ENCODE measurements at regions not wholly inside any gene's neighbourhood (a gene's known extent, or its start where the extent isn't known, plus 50 kb on each side); places are given as distances from the start of the nearest gene placed in this dataset.

GRCh38 chr3:127459891-127460290, 130.6 kb downstream of the TPRA1 start:
- Histone ChIP-seq H3K9me3 (no peaks in the 10 kb centered on the region), H3K4me1 (ENCODE audit: insufficient read depth) (peaks cover 11% of the 10 kb centered on the region), H3K4me3 (no peak overlapping the region), H3K27ac (no peak overlapping the region), H3K36me3 (no peaks in the 10 kb centered on the region), H3K27me3 (no peaks in the 10 kb centered on the region)
- 35 to 58% (median 47%) methylated on average over 3 of the region's 3 CpGs for WGBS, 3 donors
- intact Hi-C loops (cut with DNase I) = loop anchor here (5.0 to 10.0 kb wide), 11 partner anchors 87 to 945 kb away; partner anchors contain the start of genes CHST13 (in 2 of the 4), PLXNA1 (in 2 of the 4) and UROC1 (in 1 of the 4)
- DNase-seq = no peak
- TF ChIP-seq EP300 (IDR thresholded peaks at IDR 0.05) (no peak), CTCF (IDR thresholded peaks at IDR 0.05) (no peak), POLR2A (IDR thresholded peaks at IDR 0.05) (no peak)

- Histone ChIP-seq H3K4me1 (ENCODE audit: insufficient read depth) (peaks cover 11% of the 10 kb centered on the region), H3K9me3 (no peaks in the 10 kb centered on the region), H3K27ac (no peak overlapping the region), H3K27me3 (no peaks in the 10 kb centered on the region), H3K4me3 (no peak overlapping the region), H3K36me3 (no peaks in the 10 kb centered on the region)
- intact Hi-C loops (cut with DNase I) = loop anchor here (5.0 to 10.0 kb wide), 11 partner anchors 88 to 944 kb away; partner anchors contain the start of genes CHST13 (in 2 of the 4), PLXNA1 (in 2 of the 4) and UROC1 (in 1 of the 4)
- TF ChIP-seq POLR2A (IDR thresholded peaks at IDR 0.05) (no peak), EP300 (IDR thresholded peaks at IDR 0.05) (no peak), CTCF (IDR thresholded peaks at IDR 0.05) (no peak)
- DNase-seq = peak in 4 of 5 donors; percentile 21 to 70 (median 54)
- WGBS, 3 donors = 29 to 37% (median 32%) methylated on average over 20 of the region's 20 CpGs
These were observed 131.6 kb downstream of the TPRA1 start for GRCh38 chr3:127458696-127459604.

- Histone ChIP-seq H3K4me3 (no peak overlapping the region), H3K36me3 (no peaks in the 10 kb centered on the region), H3K27ac (no peak overlapping the region), H3K27me3 (no peaks in the 10 kb centered on the region), H3K9me3 (no peaks in the 10 kb centered on the region), H3K4me1 (ENCODE audit: insufficient read depth) (peaks cover 11% of the 10 kb centered on the region)
- WGBS, 3 donors = 49 to 56% (median 52%) methylated on average over 6 of the region's 6 CpGs
- TF ChIP-seq CTCF (IDR thresholded peaks at IDR 0.05) (no peak), EP300 (IDR thresholded peaks at IDR 0.05) (no peak), POLR2A (IDR thresholded peaks at IDR 0.05) (no peak)
- intact Hi-C loops (cut with DNase I) = loop anchor here (5.0 to 10.0 kb wide), 11 partner anchors 90 to 943 kb away; partner anchors contain the start of genes CHST13 (in 2 of the 4), PLXNA1 (in 2 of the 4) and UROC1 (in 1 of the 4)
- DNase-seq = no peak
These were observed 132.9 kb downstream of the TPRA1 start for GRCh38 chr3:127457546-127458145.

- no peak for TF ChIP-seq EP300 (IDR thresholded peaks at IDR 0.05)
- TF ChIP-seq CTCF (IDR thresholded peaks at IDR 0.05) = no peak
- no peak for TF ChIP-seq POLR2A (IDR thresholded peaks at IDR 0.05)
- no peaks in the 10 kb centered on the region for H3K27me3 ChIP-seq
- no peak overlapping the region for H3K4me3 ChIP-seq
These were observed 133.4 kb downstream of the TPRA1 start for GRCh38 chr3:127457094-127457475.

More at GRCh38 chr3:127457094-127457475, 133.4 kb downstream of the TPRA1 start:
- no peaks in the 10 kb centered on the region for H3K36me3 ChIP-seq
- intact Hi-C loops (cut with DNase I) = loop anchor here (5.0 to 10.0 kb wide), 11 partner anchors 90 to 942 kb away; partner anchors contain the start of genes CHST13 (in 2 of the 4), PLXNA1 (in 2 of the 4) and UROC1 (in 1 of the 4)
- peak; percentile 38 to 79 (median 61) for DNase-seq
- H3K4me1 ChIP-seq (ENCODE audit: insufficient read depth) = peaks cover 11% of the 10 kb centered on the region
- H3K9me3 ChIP-seq = no peaks in the 10 kb centered on the region
- WGBS, 3 donors = 1% methylated on average over 23 to 27 of the region's 27 CpGs
- peak overlapping the region in 1 of 2 donors; percentile 44 for H3K27ac ChIP-seq

All from ovary (tissue), 7 donors.